GM21717 (cell line): ENCODE measurements at regions not wholly inside any gene's neighbourhood (a gene's known extent, or its start where the extent isn't known, plus 50 kb on each side); places are given as distances from the start of the nearest gene placed in this dataset.
"Not testable (repeated sequence)": the region's sequence is repeated elsewhere in the genome, so short reads cannot be mapped to it uniquely, and the experiment has no call there.

ENCODE experiments used
- ATAC-seq: cut with Tn5 transposase; IDR thresholded peaks from one replicate; pipeline ENCODE4 v1.9.1; 2021; ENCODE audit warnings: mild to moderate bottlenecking, moderate library complexity; ENCODE audit not compliant: unreplicated experiment

DNA sequence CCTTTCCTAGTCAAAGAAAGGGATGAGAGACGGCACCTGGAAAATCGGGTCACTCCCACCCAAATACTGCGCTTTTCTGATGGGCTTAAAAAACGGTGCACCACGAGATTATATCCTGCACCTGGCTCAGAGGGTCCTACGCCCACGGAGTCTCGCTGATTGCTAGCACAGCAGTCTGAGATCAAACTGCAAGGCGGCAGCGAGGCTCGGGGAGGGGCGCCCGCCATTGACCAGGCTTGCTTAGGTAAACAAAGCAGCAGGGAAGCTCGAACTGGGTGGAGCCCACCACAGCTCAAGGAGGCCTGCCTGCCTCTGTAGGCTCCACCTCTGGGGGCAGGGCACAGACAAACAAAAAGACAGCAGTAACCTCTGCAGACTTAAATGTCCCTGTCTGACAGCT is 309.9 kb downstream of the KIF20B start:
- ATAC-seq, result not testable (repeated sequence)

DNA sequence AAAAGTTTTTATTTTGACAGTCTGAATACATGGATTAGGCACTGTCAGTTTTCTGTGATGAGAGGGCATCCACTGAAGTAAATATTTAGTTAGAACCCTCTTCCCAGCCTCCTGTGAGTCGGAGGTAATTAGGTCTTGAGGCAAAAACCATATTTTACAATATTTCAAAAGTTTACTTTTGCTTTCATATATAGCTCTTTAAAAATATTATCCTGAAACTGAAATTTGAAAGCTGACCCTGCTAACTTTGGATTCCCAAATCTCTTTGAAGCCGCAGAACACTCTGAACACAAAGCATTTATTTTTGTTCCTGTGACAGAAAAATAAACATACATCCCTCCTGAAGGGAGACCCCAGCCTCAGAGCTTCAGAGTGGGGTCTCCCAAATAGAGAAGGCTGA is 317.4 kb downstream of the KIF20B start:
- peak; percentile 78 for ATAC-seq

DNA sequence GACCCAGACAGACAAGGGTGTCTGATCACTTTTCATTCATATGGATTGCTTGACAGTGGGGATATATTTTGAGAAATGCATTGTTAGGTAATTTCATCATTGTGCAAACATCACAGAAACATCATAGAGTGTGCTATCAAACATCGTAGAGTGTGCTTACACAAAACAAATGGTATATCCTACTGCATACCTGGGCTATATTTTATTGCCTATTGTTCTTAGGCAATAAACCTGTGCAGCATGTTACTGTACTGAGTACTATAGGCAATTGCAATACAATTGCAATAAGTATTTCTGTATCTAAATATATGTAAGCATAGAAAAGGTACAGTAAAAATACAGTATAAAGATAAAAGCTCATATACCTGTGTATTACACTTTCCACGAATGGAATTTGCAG is 319.1 kb downstream of the KIF20B start:
- no peak for ATAC-seq

DNA sequence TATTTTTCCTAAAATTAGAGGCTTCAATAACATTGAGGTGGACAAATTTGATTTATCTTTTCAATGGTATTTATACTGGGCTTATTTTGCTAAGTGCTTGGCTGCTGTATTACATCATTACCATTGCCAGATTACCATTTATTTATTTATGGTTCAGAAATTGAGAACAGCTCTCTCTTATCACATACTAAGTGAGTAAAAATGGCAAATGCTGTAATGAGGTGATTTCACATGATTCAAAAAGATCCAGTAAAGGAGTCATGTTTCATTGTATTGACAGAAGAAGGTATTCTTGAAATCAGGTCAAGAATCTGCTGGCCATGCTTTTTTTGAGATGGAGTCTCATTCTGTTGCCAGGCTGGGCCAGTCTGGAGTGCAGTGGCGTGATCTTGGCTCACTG is 322.6 kb downstream of the KIF20B start:
- no peak for ATAC-seq

DNA sequence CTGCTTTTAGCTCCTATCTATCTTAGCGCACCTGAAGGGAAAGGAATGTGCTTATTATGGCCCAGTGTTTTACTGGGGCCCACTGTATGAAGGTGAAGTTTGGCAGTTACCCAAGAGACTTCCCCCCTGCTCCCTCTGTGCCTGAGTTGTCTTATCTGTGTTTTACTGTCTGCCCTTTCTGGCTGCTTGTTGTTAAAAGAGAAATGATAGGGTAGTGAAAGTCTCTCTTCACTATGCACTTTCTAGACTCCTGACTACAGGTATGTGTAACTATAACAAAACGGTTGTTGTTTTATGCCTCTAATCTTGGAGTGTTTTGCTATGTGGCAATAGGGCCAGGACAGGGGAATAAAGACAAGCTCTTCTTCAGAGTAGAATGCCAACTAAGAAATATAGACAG is 326.9 kb downstream of the KIF20B start:
- ATAC-seq, result no peak

DNA sequence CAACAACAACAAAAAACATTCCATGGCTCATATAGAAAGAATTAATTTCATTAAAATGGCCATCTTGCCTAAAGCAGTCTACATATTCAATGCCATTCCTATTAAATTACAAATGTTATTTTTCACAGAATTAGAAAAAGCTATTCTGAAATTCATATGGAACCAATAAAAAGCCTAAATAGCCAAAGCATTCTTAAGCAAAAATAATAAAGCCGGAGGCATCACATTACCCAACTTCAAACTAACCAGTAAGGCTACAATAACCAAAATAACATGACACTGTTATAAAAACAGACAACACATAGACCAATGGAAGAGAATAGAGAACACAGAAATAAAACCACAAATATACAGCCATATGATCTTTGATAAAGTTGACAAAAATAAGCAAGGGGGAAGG is 330.4 kb downstream of the KIF20B start:
- ATAC-seq, result no peak

DNA sequence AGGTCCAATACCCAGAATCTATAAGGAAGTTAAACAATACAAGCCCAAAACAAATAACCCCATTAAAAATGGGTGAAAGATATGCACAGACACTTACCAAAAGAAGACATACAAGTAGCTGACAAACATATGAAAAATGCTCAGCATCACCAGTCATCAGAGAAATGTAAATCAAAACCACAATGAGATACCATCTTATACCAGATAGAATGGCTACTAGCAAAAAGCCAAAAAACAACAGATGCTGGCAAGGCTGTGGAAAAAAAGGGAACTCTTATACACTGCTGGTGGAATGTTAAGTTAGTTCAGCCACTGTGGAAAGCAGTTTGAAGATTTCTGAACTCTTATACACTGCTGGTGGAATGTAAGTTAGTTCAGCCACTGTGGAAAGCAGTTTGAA is 331.1 kb downstream of the KIF20B start:
- no peak for ATAC-seq

DNA sequence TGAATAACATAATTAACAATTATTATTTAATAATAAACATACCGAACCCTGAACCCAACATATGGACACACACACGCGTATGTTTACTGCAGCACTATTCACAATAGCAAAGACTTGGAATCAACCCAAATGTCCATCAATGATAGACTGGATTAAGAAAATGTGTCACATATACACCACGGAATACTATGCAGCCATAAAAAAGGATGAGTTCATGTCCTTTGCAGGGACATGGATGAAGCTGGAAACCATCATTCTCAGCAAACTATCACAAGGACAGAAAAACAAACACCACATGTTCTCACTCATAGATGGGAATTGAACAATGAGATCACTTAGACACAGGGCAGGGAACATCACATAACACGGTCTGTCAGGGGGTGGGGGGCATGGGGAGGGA is 333.5 kb downstream of the KIF20B start:
- ATAC-seq, result not testable (repeated sequence)

DNA sequence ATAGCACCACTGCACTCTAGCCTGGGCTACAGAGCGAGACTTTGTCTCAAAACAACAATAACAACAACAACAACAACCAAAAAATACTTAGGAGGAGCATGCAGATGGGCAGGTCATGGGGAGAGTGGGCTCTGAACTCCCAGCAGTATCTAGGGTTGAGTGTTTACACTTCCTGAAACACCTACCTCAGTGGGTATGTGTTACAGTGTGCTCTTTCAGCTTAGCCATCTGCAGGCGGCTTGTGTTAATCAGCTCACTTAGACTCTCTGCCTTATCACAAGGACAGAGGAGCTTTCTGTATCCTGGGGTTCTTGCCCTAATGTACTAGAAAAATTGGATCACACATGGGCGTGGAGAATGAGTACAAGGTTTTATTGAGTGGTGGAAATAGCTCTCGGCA is 340.2 kb downstream of the KIF20B start:
- ATAC-seq, result no peak

DNA sequence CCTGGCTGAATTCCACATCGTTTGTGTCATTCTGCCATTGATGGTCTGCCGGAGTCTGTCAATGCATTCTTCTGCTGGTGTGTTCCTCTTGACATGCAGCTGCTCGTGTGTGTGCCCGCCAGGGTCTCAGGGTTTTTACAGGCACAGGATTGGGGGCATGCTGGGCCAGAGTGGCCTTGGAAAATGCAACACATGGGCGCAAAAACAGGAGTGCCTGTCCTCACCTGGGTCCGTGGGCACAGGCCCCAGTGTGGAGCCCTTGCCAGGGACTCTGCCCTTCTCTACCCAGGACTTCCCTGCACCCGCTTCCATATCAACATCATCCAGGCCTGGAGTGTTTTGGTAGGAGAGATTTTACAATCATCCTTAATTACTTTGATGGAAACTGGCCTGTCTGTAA is 340.7 kb downstream of the KIF20B start:
- no peak for ATAC-seq

DNA sequence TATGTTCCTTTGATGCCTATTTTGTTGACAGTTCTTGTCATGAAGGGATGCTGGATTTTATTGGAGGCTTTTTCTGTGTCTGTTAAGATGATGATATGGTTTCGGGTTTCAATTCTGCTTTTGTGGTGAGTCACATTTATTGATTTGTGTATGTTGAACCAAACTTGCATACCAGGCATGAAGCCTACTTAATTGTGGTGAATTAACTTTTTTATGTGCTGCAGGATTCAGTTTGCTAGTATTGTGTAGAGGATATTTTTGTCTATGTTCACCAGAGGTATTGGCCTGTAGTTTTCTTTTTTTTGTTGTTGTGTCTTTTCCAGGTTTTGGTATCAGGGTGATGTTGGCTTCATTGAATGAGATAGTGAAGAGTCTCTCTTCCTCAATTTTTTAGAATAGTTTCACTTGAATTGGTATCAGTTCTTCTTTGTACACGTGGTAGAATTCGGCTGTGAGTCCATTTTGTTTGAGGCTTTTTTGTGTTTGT is 345.9 kb downstream of the KIF20B start:
- peak; percentile 83 for ATAC-seq

DNA sequence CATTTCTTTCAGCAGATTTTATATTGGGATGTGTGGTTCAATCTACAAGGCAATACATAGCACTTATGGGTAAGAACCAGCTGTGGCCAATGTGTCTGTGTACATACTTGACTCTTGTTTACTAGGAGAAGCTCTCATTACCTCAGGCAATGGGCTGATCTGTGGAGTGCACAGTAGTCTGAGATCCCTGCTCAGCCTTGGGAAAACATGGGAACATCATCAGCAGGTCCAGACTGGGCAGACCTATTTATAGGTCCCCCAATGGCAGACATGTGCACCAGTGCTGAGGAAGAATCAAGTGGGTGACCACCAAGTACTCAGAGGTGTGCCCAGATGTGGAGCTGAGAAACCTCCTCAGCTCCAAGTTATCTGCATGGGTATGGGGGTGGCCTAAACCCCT is 349.7 kb downstream of the KIF20B start:
- peak; percentile 6 for ATAC-seq

DNA sequence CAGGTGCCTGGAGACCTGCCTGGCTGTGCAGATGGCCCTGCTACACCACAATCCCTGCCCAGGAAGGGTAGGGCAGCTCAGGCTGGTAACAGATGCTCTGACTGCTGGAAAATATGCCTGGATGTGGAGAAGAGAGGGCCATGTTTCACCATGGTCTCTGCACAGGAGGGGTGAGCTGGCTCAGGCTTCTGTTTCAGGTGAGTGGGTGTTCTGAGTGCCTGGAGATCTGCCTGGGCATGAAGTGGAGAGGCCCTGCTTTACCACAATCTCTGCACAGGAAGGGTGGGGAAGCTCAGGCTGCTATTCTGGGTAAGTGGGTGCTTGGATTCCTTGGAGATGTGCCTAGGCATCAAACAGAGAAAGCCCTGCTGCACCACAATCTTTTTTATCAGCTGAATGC is 350.1 kb downstream of the KIF20B start:
- peak; percentile 50 for ATAC-seq

DNA sequence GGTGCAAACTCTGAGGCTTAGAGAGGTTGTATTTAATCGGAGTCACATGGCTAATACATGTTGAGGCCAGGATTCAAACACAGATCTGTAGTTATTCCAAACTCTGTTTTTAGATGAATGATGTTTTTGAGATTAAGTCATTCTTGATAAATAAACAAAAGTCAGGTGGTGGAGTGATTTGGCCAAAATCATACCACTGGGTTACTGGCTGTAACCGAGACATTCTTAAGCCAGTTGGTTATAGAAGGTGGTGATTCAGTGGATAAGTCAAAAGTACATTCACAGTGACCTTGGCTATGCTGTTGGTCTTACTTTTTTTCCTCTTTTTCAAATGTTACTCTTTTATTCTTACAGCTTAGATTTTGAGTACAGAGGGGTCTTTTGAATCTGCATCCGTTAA is 361.4 kb downstream of the KIF20B start:
- no peak for ATAC-seq

DNA sequence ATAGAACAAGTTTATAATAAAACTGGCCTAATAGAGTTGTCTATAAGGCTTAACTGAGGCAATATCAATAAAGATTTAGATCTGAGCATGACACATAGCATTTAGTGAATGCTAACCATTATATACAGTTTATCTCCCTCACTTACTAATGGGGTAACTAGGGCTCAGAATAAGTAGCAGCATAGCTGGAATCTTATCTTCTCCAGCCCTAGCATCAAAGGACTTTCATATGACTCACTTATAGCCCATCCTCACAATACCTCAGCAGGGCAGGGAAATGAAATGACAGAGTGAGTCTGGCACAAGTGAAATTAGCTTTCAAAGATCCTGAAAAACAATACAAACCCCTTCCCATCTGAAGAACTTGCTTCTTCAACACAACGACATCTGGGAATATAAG is 362.9 kb downstream of the KIF20B start:
- no peak for ATAC-seq

DNA sequence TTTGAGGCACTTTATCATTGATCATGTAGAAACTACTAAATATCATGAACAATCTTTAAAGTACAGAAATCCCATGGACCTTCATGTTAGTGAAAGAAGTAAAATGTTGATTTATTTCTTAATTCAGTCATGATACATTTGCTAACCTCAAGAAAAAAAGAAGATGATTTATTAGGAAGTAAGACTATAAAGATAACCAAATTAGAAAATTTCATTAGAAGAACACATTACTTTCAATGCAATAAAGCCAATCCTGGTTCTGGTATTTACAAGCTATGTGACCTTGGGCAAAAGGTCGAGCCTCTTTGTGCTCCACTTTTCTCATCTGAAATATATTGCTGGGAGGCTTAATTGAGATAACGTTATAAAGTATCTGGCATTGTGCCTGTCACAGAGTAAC is 365.0 kb downstream of the KIF20B start:
- no peak for ATAC-seq

DNA sequence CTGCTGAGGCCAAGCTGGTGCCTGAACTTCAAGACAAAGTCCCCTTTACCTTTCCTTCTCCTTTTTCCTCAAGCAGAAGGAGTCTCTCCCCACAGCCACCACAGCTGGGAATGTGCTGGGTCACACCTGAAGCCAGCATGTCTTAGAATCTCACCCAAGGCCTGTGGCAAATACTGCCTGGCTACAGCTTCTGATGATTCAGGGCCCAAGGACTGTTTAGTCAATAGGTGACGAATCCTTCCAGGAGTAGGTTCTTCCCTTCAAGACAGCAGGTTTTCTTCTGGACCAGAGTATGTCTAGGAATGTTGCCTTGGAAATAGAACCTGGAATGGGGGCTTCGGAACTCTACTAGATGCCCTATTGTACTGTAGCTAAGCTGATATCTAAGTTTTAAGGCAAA is 374.6 kb downstream of the KIF20B start:
- ATAC-seq, result no peak

DNA sequence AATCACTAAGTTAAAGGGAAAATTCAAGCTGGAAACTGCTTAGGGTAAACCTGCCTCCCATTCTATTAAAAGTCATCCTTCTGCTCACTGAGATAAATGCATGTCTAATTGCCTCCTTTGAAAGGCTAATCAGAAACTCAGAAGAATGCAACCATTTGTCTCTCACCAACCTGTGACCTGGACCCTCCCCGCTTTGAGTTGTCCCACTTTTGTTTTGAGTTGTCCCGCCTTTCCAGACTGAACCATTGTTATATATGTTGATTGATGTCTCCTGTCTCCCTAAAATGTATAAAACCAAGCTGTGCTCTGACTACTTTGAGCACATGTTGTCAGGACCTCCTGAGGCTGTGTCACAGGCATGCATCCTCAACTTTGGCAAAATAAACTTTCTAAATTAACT is 378.4 kb downstream of the KIF20B start:
- no peak for ATAC-seq

DNA sequence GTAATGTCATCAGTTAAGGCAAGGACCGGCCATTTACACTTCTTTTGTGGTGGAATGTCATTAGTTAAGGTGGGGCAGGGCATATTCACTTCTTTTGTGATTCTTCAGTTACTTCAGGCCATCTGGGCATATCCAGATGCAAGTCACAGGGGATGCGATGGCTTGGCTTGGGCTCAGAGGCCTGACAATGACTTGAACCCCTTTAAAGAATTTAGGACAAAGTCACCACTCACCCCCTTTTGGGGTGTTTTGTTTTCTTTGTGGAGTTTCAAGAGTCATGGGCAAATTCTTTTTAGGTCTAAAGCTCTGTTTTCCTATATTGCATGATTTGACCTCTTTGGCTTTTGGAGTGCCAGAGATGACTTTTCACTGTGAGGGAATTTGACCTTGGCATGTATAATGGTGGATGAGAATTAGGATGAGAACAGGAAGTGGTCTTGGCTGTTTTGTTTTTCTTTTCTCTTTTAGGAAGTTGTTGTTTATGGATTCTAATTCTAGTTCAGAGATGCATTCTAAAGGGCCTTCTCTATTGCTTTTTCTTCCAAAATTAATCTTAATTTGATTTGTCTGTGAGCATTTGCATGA is 385.3 kb downstream of the KIF20B start:
- not testable (repeated sequence) for ATAC-seq

DNA sequence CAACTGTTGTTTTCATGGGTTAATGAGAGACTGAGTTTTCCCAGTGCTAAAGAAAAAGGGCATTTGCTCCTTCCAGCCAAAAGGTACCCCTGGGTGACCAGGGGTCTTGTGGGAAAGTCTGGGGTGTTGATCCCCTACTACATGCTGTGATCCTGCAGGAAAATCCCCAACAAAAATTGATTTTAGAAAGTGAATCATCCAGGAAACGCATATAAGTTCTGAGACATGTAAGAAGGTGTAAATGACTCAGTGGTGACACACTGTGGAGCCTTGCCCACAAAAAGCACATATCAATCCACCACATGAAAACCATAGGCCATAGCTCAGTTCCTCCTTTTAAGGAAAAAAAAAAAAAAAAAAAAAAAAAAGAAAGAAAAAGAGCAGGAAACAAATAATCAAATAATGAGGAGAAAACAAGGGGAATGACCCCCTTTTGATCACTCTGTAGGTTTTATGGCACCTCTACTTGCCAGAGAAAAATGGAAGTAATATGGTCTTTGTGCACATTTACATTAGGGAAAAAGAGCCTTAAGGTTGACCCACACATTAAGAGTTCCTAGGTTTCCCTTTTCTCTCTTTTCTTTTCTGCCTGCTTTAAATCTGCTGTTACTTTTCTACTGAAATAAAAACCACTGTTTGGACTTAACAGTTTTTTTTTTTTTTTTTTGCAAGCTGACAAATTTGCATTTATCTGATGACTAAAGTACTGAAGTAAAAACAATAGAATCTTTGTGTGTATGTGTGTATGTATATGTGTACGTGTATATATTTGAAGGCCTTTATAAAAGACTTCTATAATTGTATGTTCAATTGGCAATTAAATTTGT is 386.0 kb downstream of the KIF20B start:
- peak; percentile 100 for ATAC-seq

DNA sequence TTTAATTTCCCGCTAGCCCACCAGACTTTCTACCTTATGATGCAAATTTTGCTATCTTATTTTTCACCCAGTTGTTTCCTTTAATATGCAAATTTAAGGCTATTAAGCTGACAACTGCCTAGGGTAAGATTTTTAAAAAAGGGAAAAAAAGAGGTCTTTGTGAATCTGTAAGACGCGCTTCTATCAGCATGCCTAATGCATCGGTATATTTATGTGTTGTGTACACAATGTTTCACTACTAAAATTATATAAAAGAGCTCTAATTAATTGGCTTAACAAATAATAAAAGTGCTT is 386.6 kb downstream of the KIF20B start:
- ATAC-seq, result no peak

DNA sequence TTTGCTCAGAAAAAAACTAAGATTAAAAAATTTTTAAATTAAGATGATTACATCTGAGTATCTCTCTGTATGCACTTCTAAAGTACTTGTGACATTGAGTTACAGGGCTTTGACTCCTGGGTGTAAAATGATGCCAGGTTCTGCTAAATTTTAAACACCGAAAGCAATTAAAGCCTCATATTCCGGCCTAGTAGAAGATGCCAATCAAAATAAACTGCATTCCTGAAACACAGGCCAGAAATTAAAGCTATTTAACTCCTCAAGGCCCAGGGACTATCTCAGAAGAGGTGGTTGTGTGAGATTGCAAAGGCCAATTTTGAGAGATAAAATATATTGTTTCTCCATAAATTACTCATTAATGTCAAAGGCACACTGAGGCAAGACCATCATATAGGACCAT is 388.3 kb downstream of the KIF20B start:
- ATAC-seq, result no peak

DNA sequence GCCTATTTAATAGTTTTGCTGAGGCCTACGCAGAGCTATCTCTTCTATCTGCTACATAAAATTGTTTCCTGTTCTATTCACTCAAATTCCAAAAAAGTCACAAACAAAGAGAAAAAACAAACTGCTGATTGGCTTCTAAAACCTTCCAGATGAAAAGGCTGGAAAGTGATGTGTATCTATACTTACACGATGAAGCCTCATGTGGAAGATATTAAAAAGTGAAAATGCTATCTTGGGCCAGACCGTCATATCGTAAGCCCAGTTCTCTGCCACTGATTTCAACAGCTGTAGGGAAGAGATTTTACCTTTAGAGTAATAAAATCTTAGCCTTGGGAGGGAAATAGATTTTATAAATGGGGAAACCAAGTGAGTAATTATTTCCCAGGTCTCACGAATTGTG is 394.8 kb downstream of the KIF20B start:
- no peak for ATAC-seq
